WTC11 (cell line): ENCODE measurements at regions not wholly inside any gene's neighbourhood (a gene's known extent, or its start where the extent isn't known, plus 50 kb on each side); places are given as distances from the start of the nearest gene placed in this dataset.

Experiments used
- ATAC-seq: fragments of 200-7000 bp; cut with Tn5 transposase; 2 replicates; pipeline ENCODE4 v1.10.0; 2021; ENCODE audit warnings: mild to moderate bottlenecking, moderate library complexity
- CTCF ChIA-PET: fragments of 300-600 bp; sonication (Branson Sonifier 250); formaldehyde crosslinking; loops from one replicate; lab custom pipeline; 2021; ENCODE audit warnings: antibody characterized with exemption; lab: Charles Lee
- POLR2A ChIA-PET: fragments of 350-600 bp; sonication (Branson Sonifier 250); formaldehyde crosslinking; loops from one replicate; lab custom pipeline; 2021; ENCODE audit warnings: antibody characterized with exemption; lab: Charles Lee
- DNase-seq: peaks from one replicate; pipeline ENCODE4 v3.0.0; 2021; ENCODE audit warnings: low spot score
- H3K27ac Mint-ChIP-seq: 2 replicates; pipeline ENCODE4 v1.8.0; 2021; ENCODE audit warnings: mixed read lengths
- H3K27me3 Mint-ChIP-seq: 2 replicates; pipeline ENCODE4 v1.8.0; 2021; ENCODE audit warnings: low read depth, mild to moderate bottlenecking, moderate library complexity, mixed read lengths
- H3K36me3 Mint-ChIP-seq: 2 replicates; pipeline ENCODE4 v1.8.0; 2021; ENCODE audit warnings: mixed read lengths
- H3K4me1 Mint-ChIP-seq: 2 replicates; pipeline ENCODE4 v1.8.0; 2022; ENCODE audit warnings: mixed read lengths
- H3K4me3 Mint-ChIP-seq: 2 replicates; pipeline ENCODE4 v1.8.0; 2021; ENCODE audit warnings: mild to moderate bottlenecking, moderate library complexity, mixed read lengths
- H3K9me3 Mint-ChIP-seq: 2 replicates; pipeline ENCODE4 v1.8.0; 2021; ENCODE audit warnings: mixed read lengths
- CBFB ChIP-seq: sonication (generic); formaldehyde crosslinking; IDR thresholded peaks from 2 replicates; pipeline ENCODE4 v1.8.1; 2022; ENCODE audit warnings: mild to moderate bottlenecking, low read depth, missing genetic modification reagents
- CREM ChIP-seq: sonication (generic); formaldehyde crosslinking; IDR thresholded peaks from 2 replicates; pipeline ENCODE4 v1.8.1; 2022; ENCODE audit warnings: mild to moderate bottlenecking, missing genetic modification reagents, moderate library complexity
- ELF4 ChIP-seq: sonication (generic); formaldehyde crosslinking; IDR thresholded peaks from 2 replicates; pipeline ENCODE4 v1.8.1; 2022; ENCODE audit warnings: low read depth, mild to moderate bottlenecking, moderate library complexity, missing genetic modification reagents
- ESRRA ChIP-seq: sonication (generic); formaldehyde crosslinking; IDR thresholded peaks from 2 replicates; pipeline ENCODE4 v1.8.1; 2022; ENCODE audit warnings: mild to moderate bottlenecking, missing genetic modification reagents, borderline replicate concordance
- ETV6 ChIP-seq: sonication (generic); formaldehyde crosslinking; IDR thresholded peaks from 2 replicates; pipeline ENCODE4 v1.8.1; 2022; ENCODE audit warnings: mild to moderate bottlenecking, missing genetic modification reagents
- FOXJ3 ChIP-seq: sonication (generic); formaldehyde crosslinking; IDR thresholded peaks from 2 replicates; pipeline ENCODE4 v1.9.0; 2021; ENCODE audit warnings: missing genetic modification reagents, mild to moderate bottlenecking, borderline replicate concordance
- GABPB1 ChIP-seq: sonication (generic); formaldehyde crosslinking; IDR thresholded peaks from 2 replicates; pipeline ENCODE4 v1.8.1; 2023; ENCODE audit warnings: mild to moderate bottlenecking, missing genetic modification reagents
- GRHL2 ChIP-seq: fragments of 250-450 bp; sonication (Bioruptor Pico); IDR thresholded peaks from 2 replicates; pipeline ENCODE4 v1.8.0; 2022; ENCODE audit warnings: mild to moderate bottlenecking, moderate library complexity; ENCODE audit not compliant: insufficient replicate concordance, severe bottlenecking
- IRF2 ChIP-seq: sonication (generic); formaldehyde crosslinking; IDR thresholded peaks from 2 replicates; pipeline ENCODE4 v1.8.0; 2022; ENCODE audit warnings: low read depth, missing genetic modification reagents, borderline replicate concordance
- KAT7 ChIP-seq: sonication (generic); formaldehyde crosslinking; IDR thresholded peaks from 2 replicates; pipeline ENCODE4 v1.8.1; 2023; ENCODE audit warnings: missing genetic modification reagents, mild to moderate bottlenecking, borderline replicate concordance
- NFE2L1 ChIP-seq: sonication (generic); formaldehyde crosslinking; IDR thresholded peaks from 2 replicates; pipeline ENCODE4 v1.8.1; 2023; ENCODE audit warnings: missing genetic modification reagents
- NFYB ChIP-seq: sonication (generic); formaldehyde crosslinking; conservative IDR thresholded peaks from 2 replicates; pipeline ENCODE4 v1.8.0; 2022; ENCODE audit warnings: low read depth, missing genetic modification reagents
- PRRX2 ChIP-seq: fragments of 250-450 bp; sonication (Bioruptor Pico); IDR thresholded peaks from 2 replicates; pipeline ENCODE4 v1.8.0; 2021; ENCODE audit warnings: mild to moderate bottlenecking
- RELA ChIP-seq: sonication (generic); formaldehyde crosslinking; IDR thresholded peaks from 2 replicates; pipeline ENCODE4 v1.8.1; 2022; ENCODE audit warnings: missing genetic modification reagents, mild to moderate bottlenecking, borderline replicate concordance
- RORB ChIP-seq: fragments of 250-450 bp; sonication (Bioruptor Pico); IDR thresholded peaks from 2 replicates; pipeline ENCODE4 v1.9.0; 2021; ENCODE audit warnings: mild to moderate bottlenecking
- SOX15 ChIP-seq: fragments of 250-450 bp; sonication (Bioruptor Pico); IDR thresholded peaks from 2 replicates; pipeline ENCODE4 v1.9.0; 2021; ENCODE audit warnings: mild to moderate bottlenecking
- ZNF138 ChIP-seq: sonication (generic); formaldehyde crosslinking; conservative IDR thresholded peaks from 2 replicates; pipeline ENCODE4 v1.8.1; 2022; ENCODE audit warnings: mild to moderate bottlenecking, moderate library complexity, missing genetic modification reagents
- ZNF219 ChIP-seq: sonication (generic); formaldehyde crosslinking; IDR thresholded peaks from 2 replicates; pipeline ENCODE4 v1.8.0; 2023; ENCODE audit warnings: missing genetic modification reagents, mild to moderate bottlenecking, borderline replicate concordance
- ZNF396 ChIP-seq: fragments of 250-450 bp; sonication (Bioruptor Pico); IDR thresholded peaks from 2 replicates; pipeline ENCODE4 v1.8.0; 2021; ENCODE audit warnings: mild to moderate bottlenecking, moderate library complexity, borderline replicate concordance
- TF ChIP-seq, protein P1 (sequence below): fragments of 250-450 bp; sonication (Bioruptor Pico); IDR thresholded peaks from 2 replicates; pipeline ENCODE4 v1.9.0; 2021; ENCODE audit warnings: mild to moderate bottlenecking
- TF ChIP-seq, protein P2 (sequence below): sonication (generic); formaldehyde crosslinking; conservative IDR thresholded peaks from 2 replicates; pipeline ENCODE4 v1.8.1; 2022; ENCODE audit warnings: mild to moderate bottlenecking, missing genetic modification reagents
- TF ChIP-seq, protein P3 (sequence below): sonication (generic); formaldehyde crosslinking; IDR thresholded peaks from 2 replicates; pipeline ENCODE4 v1.8.0; 2022; ENCODE audit warnings: missing genetic modification reagents
- TF ChIP-seq, protein P4 (sequence below): sonication (generic); formaldehyde crosslinking; IDR thresholded peaks from 2 replicates; pipeline ENCODE4 v1.8.1; 2023; ENCODE audit warnings: mild to moderate bottlenecking, missing genetic modification reagents

DNA sequence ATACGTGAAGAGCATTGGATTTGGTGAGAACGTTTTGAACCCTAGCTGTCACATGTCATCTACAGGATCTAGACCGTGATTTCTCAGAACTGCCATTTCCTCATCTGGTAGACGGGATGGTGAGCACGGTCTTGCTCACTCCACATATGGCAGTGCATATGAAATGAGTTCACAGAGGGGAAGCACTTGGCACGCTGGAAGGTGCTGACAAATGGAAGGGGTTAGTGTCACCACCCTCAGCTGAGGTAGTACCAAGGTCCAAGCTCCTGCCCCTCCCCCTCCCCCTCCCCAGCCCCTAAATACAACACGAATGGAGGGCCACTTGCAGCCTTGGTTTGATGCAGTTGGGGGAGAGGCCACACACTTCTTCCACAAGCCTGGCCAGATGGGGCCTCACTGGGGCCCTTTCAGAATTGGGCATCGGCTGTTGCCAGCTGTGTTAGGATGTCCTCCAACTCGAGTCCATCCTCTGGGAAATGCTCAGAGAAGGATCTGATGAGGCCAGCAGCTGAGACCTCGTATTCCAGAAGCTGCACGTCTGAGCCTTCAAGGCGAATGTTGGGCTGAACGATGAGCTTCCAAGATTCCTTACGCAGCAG is 322.4 kb downstream of the ANXA1 start:
- TF ChIP-seq IRF2 (CRISPR knock-in tag): no peak
- no peak for TF ChIP-seq ZNF138 (CRISPR knock-in tag)
- no peak for TF ChIP-seq GABPB1 (CRISPR knock-in tag)
- no peak for TF ChIP-seq ETV6 (CRISPR knock-in tag)
- no peak for TF ChIP-seq GRHL2 (CRISPR knock-in tag)
- no peak for TF ChIP-seq NFE2L1 (CRISPR knock-in tag)
- TF ChIP-seq, protein P1, sequence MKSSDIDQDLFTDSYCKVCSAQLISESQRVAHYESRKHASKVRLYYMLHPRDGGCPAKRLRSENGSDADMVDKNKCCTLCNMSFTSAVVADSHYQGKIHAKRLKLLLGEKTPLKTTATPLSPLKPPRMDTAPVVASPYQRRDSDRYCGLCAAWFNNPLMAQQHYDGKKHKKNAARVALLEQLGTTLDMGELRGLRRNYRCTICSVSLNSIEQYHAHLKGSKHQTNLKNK (CRISPR knock-in tag): no peak
- TF ChIP-seq ESRRA (CRISPR knock-in tag): no peak
- TF ChIP-seq, protein P2, sequence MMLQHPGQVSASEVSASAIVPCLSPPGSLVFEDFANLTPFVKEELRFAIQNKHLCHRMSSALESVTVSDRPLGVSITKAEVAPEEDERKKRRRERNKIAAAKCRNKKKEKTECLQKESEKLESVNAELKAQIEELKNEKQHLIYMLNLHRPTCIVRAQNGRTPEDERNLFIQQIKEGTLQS (CRISPR knock-in tag): no peak
- TF ChIP-seq, protein P3, sequence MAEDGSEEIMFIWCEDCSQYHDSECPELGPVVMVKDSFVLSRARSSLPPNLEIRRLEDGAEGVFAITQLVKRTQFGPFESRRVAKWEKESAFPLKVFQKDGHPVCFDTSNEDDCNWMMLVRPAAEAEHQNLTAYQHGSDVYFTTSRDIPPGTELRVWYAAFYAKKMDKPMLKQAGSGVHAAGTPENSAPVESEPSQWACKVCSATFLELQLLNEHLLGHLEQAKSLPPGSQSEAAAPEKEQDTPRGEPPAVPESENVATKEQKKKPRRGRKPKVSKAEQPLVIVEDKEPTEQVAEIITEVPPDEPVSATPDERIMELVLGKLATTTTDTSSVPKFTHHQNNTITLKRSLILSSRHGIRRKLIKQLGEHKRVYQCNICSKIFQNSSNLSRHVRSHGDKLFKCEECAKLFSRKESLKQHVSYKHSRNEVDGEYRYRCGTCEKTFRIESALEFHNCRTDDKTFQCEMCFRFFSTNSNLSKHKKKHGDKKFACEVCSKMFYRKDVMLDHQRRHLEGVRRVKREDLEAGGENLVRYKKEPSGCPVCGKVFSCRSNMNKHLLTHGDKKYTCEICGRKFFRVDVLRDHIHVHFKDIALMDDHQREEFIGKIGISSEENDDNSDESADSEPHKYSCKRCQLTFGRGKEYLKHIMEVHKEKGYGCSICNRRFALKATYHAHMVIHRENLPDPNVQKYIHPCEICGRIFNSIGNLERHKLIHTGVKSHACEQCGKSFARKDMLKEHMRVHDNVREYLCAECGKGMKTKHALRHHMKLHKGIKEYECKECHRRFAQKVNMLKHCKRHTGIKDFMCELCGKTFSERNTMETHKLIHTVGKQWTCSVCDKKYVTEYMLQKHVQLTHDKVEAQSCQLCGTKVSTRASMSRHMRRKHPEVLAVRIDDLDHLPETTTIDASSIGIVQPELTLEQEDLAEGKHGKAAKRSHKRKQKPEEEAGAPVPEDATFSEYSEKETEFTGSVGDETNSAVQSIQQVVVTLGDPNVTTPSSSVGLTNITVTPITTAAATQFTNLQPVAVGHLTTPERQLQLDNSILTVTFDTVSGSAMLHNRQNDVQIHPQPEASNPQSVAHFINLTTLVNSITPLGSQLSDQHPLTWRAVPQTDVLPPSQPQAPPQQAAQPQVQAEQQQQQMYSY (CRISPR knock-in tag): no peak
- TF ChIP-seq, all 79 proteins: peak for 0
- no peaks in the 10 kb centered on the region; the same call in none of the 2 replicates for H3K27me3 Mint-ChIP-seq
- POLR2A ChIA-PET: no interaction called here
- peaks cover 15% of the 10 kb centered on the region for H3K9me3 Mint-ChIP-seq
- H3K4me1 Mint-ChIP-seq: no peaks in the 10 kb centered on the region
- H3K27ac Mint-ChIP-seq: no peak overlapping the region
- ATAC-seq: no peak
- no peak overlapping the region for H3K4me3 Mint-ChIP-seq
- 0 out of 2 replicates have a peak, but pooled peaks cover 4% of the 10 kb centered on the region for H3K36me3 Mint-ChIP-seq
- CTCF ChIA-PET: no interaction called here
- DNase-seq: no peak

DNA sequence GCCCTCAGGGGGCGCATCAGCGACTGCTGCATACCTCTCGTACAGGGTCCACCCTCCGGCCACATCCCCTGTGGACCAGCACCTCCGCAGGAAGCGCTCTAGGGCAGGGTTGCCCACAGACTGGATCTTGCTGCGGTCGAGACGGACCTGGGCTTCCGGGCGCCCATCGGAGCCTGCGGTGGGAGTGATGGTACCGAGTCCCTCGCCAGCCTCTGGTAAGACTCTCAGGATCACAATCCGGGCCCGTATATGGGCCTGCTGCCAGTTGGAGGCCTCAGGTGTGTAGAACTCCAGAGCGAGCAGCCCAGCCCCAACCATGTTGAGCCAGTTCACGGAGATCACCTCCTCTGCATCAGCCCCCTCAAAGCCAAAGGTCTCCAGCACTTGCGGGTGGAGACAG is 323.0 kb downstream of the ANXA1 start:
- H3K4me3 Mint-ChIP-seq: no peak overlapping the region
- CTCF ChIA-PET: no interaction called here
- H3K4me1 Mint-ChIP-seq: no peaks in the 10 kb centered on the region
- TF ChIP-seq ELF4 (CRISPR knock-in tag) (no peak), ZNF396 (CRISPR knock-in tag) (no peak), RELA (CRISPR knock-in tag) (no peak), CBFB (CRISPR knock-in tag) (no peak), KAT7 (CRISPR knock-in tag) (no peak)
- TF ChIP-seq, protein P4, sequence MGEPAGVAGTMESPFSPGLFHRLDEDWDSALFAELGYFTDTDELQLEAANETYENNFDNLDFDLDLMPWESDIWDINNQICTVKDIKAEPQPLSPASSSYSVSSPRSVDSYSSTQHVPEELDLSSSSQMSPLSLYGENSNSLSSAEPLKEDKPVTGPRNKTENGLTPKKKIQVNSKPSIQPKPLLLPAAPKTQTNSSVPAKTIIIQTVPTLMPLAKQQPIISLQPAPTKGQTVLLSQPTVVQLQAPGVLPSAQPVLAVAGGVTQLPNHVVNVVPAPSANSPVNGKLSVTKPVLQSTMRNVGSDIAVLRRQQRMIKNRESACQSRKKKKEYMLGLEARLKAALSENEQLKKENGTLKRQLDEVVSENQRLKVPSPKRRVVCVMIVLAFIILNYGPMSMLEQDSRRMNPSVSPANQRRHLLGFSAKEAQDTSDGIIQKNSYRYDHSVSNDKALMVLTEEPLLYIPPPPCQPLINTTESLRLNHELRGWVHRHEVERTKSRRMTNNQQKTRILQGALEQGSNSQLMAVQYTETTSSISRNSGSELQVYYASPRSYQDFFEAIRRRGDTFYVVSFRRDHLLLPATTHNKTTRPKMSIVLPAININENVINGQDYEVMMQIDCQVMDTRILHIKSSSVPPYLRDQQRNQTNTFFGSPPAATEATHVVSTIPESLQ (CRISPR knock-in tag): no peak
- H3K27ac Mint-ChIP-seq: no peak overlapping the region
- H3K27me3 Mint-ChIP-seq: no peaks in the 10 kb centered on the region; the same call in none of the 2 replicates
- no peak for DNase-seq
- H3K36me3 Mint-ChIP-seq: 0 out of 2 replicates have a peak, but pooled peaks cover 4% of the 10 kb centered on the region
- POLR2A ChIA-PET: no interaction called here
- peaks cover 15% of the 10 kb centered on the region for H3K9me3 Mint-ChIP-seq
- ATAC-seq: no peak

DNA sequence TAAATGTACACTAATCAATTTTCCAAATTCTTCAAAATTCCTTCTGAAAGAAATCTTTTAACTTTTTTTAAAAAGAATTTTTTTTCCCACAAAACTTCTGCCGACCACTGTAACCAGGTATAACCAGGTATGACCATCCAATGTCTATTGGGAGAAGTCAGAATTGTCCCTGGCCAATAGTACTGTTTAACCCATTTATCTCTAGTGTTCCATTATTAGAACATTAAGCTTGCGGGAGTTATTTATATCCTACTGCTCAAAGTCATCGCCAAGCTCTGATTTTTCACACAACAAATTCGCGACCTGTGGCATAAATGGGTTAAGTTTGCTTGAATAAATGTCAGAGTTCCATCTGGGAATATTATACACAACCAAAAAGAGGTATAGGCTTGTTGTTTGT is 343.2 kb downstream of the ANXA1 start:
- POLR2A ChIA-PET: no interaction called here
- no peaks in the 10 kb centered on the region for H3K9me3 Mint-ChIP-seq
- H3K4me3 Mint-ChIP-seq: no peak overlapping the region
- H3K27ac Mint-ChIP-seq: no peak overlapping the region
- no peaks in the 10 kb centered on the region; the same call in 1 of the 2 replicates for H3K27me3 Mint-ChIP-seq
- no peak for ATAC-seq
- no peaks in the 10 kb centered on the region for H3K36me3 Mint-ChIP-seq
- no peak for DNase-seq
- CTCF ChIA-PET: no interaction called here
- H3K4me1 Mint-ChIP-seq: peaks cover 10% of the 10 kb centered on the region
- TF ChIP-seq SOX15 (CRISPR knock-in tag) (no peak), CREM (CRISPR knock-in tag) (no peak), PRRX2 (CRISPR knock-in tag) (no peak), ZNF219 (CRISPR knock-in tag) (no peak), ZNF138 (CRISPR knock-in tag) (no peak), NFYB (CRISPR knock-in tag) (no peak), RORB (CRISPR knock-in tag) (no peak), FOXJ3 (CRISPR knock-in tag) (no peak)
- TF ChIP-seq, protein P2 (CRISPR knock-in tag): no peak
- TF ChIP-seq, protein P4 (CRISPR knock-in tag): no peak
